NCI-H2196 (cell line): ENCODE measurements at regions not wholly inside any gene's neighbourhood (a gene's known extent, or its start where the extent isn't known, plus 50 kb on each side); places are given as distances from the start of the nearest gene placed in this dataset.

Experiments
- DNase-seq: peaks from one replicate; lab custom pipeline; 2025; ENCODE audit not compliant: unreplicated experiment; lab: John Stamatoyannopoulos, UW

DNA sequence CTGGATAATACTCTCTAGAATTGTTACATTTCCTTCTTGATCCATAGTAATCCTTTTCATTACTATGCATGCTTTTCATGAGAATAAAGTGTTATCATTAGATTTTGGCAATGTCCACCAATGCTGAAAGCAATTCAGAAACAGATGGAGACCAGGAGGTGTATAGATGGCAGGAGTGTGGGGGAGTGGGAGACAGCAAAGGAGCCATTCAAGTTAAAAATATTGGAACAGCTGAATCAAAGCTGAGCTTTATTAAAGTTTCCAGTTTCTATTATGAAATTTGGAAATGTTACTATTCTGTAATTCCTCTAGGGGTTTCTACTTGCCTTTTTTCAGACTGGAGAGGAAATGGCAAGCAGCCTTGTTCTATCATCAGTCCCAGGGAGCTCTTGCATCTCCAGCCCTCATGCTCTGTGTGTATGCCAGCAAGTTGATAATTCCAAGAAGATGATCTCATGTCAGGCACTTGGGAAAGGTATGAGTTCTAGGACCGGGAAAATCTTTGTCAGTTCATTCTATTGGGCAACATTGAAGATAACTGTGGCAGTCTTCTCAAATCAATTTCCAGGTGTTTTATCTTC, 228.0 kb downstream of the CD109 start:
- no peak for DNase-seq

DNA sequence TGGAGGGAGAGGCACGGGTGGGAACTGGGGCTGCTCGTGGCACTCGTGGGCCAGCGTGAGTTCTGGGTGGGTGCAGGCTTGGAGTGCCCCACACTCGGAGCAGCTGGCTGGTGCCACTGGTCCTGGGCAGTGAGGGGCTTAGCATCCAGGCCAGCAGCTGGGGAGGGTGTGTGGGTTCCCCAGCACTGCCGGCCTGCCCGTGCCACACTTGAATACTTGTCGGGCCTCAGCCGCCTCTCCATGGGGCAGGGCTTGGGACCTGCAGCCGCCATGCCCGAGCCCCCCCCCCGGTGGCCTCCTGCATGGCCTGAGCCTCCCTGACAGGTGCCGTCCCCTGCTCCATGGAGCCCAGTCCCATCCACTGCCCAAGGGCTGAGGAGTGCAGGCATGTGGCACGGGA, 207.2 kb downstream of the CD109 start:
- no peak for DNase-seq

DNA sequence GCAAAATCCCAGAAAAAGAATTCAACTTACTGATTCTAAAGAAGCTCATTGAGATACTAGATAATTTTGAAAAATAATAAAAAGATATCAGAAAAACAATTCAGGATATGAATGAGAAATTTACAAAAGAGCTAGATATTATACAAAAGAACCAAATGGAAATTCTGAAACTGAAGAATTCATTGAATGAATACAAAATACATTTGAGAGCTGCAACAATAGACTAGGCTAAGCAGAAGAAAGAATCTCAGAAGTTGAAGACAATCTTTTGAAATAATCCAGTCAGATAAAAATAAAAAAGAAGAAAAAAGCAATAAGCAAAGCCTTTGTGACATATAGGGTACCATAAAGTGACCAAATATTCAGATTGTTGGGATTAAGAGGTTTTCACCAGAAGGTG, 206.0 kb downstream of the CD109 start:
- DNase-seq: no peak

DNA sequence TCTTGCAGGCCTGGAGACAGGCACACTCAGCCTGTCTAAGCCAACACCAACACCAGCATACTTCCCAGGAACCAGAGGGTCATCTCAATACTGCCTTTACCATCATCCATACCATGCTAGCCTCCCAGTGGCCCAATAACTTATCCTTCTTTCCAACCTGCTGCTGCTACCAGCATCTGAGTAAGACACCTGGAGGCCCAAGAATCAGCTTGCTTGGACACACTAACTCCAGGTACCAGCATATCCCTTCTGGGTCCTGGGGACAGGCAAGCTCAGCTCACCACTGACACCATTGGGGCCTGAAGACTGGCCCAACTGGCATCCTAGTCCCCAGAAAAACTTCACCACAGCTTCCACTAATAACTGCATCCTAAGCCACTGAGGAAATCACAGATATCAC, 205.3 kb downstream of the CD109 start:
- no peak for DNase-seq

DNA sequence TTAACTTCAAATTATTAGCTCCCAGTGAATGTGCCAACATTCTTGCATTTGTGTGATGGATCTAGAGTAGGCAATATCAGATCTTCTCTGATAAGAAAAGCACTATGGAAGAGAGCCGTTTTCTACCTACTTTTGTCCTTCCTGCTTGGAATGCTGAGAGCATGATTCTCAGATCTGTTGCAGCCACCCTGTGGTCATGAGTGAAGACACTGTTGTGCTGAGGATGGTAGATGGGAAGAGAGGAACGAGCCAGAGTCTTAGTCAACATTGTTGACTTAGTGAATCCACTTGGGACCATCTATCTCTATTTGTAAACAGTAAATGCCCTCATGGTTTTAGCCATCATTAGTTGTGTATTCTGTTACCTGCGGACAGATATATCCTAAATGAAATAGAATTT, 202.6 kb downstream of the CD109 start:
- no peak for DNase-seq

DNA sequence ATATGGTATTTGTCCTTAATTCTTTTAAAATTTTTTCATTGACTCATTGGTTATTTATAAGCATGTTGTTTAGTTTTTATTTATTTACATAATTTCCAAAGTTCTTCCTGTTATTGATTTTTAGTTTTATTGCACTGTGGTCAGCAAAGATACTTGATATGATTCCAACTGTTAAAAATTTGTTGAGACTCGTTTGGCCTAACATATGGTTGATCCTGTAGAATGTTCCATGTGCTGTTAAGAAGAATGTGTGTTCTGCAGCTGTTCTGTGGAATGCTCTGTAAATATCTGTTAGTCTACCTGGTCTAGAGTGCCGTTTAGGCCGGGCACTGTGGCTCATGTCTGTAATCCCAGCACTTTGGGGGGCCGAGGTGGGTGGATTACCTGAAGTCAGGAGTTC, 197.7 kb downstream of the CD109 start:
- no peak for DNase-seq

DNA sequence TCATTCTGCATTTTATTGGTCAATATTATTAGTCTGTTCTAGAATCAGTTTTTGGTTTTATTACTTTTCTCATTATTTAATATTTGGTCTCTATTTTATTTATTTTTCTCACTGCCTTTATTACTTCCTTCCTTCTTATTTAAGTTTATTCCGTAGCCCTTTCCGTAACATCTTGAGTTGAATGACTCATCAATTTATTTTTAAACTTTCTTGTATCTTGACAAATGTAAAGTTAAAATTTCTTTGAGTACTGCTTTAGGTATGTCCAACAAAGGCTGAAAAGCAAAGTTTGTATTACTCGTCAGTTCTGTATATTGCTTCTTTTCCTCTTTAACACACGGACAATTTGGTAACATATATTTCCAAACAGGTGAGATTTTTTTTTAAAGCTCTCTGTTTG, 192.0 kb downstream of the CD109 start:
- DNase-seq: no peak

DNA sequence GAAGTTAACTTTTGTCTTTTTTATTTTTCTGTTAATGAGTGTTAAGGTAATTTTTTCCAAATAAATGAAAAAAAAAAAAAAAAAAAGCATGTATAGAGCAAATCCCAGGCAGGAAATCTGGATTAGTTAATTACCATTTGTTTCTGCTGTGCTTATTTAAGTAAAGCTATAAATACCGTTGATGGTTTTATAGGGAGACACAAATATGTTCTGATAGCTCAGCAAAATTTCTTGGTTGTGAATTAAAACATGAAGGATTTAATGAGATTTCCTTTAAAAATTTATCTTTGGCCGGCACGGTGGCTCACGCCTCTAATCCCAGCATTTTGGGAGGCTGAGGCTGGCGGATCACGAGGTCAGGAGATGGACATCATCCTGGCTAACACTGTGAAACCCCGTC, 189.4 kb downstream of the CD109 start:
- DNase-seq: no peak

DNA sequence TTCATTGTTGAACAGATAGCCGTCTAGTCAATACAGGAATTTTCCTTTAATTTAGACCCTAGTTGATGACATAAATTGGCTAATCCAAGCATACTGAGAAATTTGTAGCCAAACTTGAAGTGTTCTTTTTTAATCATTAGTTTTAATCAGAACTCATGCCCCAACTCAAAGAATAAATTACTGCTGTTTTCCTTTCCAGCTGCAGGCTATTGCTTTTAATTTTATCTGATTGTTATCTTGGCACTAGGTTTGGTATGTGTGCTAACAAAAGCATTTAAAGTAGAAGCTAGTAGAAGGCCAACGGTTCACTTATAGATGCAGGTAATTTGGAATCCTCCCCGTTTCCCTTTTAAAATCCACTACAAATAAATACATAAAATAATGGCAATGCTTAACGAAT, 188.5 kb downstream of the CD109 start:
- no peak for DNase-seq

DNA sequence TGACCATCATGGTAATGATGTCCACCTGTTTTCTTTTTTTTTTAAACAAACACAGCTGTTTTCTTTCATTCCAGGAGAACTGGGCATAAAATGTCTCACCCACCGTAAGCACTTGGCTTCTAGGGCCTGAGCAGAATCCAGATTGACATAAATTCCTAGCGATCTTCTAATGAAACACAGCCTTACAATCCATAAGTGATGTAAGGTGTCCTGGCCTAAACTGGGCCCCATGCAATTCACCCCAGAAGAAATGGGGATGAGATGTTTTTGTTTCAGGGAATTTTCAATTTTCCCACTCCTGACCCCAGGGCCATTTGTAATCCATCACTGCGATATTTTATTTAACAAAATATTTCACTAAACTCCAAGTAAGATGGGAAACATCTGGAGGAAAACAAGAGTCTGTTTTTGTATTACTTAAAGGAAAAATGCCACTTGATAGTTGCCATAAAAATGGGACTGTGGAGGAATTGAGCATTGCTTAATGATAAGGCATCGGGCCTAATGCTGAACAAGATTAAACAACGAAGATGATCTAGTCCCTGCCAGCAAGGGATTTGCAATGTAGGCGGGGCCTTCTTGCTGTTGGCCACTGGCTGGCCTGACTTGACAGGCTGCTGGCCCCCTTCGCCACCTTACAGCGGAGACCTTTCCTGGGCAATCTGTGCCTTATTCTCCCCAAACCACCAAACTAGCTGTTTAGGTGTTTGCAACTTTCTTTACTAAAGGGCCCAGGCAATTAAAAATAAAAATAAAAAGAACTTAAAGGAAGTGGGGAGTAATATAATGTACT, 183.7 kb downstream of the CD109 start:
- no peak for DNase-seq

DNA sequence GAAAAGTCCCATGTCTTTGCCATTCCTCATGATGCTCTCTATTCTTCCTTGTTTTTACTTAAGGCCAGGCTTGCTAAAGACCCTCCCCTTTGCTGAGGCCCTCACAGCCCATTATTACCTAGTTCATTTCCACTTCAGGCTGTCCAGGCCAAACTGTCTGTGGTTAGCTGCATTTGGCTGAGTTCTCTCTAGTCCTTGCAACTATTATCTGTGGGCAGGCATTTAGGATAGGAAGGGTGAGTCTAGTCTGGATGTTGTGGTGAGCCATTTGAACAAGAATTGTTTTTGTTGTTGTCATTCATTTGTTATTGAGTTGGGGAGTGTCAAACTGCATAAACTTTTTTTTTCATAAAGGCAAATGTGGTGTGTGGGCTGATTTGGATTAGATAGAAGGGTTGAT, 182.4 kb downstream of the CD109 start:
- DNase-seq: no peak
